Neural progenitor cell (in vitro differentiated cells): ENCODE measurements at regions not wholly inside any gene's neighbourhood (a gene's known extent, or its start where the extent isn't known, plus 50 kb on each side); places are given as distances from the start of the nearest gene placed in this dataset. TPM values are rescaled to one million over a fixed set of nuclear protein-coding genes. Genes with fewer than 3 reads are reported as not detected.

Experiments
- small RNA-seq: library from RNA; depleted of rRNA; stranded (forward); fragments of <200 nt; gene quantifications from one replicate; pipeline ENCODE3, GENCODE V24; 2015

Small RNA genes in the stretch of these regions (small RNA-seq; reads per million reads assigned to genes)
- gene AC026784.1, result not detected
- not detected for gene RF00019
- not detected for gene RF00561
